GM19438 (cell line): ENCODE measurements at regions not wholly inside any gene's neighbourhood (a gene's known extent, or its start where the extent isn't known, plus 50 kb on each side); places are given as distances from the start of the nearest gene placed in this dataset.
"Not testable (repeated sequence)": the region's sequence is repeated elsewhere in the genome, so short reads cannot be mapped to it uniquely, and the experiment has no call there.

Source experiments
- ATAC-seq: cut with Tn5 transposase; IDR thresholded peaks from one replicate; pipeline ENCODE4 v1.9.1; 2021; ENCODE audit warnings: low read depth; ENCODE audit not compliant: unreplicated experiment

DNA sequence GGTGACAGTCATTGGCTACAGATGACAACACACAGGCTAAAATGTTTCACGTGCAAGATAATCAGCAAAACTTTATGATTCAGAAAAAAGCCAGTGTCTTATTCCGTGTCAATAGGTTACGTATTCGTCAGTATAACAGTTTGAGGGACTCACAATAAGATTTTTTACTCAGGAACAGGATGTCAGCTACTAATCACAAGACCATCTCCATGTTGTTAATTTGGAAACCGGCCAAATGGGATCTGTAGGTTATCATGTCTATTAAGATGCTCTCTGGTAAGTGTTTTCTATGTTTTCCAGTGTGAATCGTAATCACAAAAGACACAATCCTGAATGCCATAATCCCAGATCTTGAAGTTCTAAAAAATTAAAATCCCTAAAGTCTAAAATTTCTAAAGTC is 197.3 kb downstream of the ETV1 start:
- no peak for ATAC-seq

DNA sequence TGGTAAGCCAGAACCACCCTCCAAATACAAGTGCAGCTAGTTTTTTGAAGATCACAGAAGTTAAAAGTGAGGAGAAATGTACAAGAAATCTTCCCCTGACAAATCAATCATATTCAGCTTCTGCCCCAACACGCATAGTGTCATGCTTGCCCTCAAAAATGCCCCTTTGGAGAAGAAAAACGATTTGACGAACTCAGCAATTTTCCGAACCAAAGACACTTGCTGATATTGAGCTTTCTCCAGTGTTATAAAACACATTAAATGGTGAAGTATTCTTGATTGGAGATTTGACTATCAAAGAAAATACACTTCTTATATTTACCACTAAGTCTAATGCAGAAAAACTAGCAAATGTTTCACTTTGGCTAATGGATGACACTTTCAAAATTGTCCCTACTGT is 195.5 kb downstream of the ETV1 start:
- no peak for ATAC-seq

DNA sequence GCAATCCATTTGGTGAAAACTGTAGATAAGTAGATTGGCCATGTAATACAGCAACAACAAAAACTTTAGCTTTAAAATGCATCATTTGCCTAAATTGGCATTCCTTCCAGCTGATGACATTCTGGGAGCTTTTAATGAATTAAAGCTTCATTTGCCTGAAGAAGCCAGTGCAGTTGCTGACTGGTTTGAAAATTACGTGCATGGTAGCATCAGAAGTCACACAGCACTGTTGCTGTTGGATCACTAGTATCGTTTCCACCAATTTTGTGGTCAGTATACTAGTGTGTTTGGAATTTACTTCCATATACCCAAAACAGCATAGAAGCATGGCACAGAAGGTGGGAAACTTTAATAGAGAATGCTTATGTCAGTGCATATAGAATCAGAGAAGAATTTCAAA is 194.9 kb downstream of the ETV1 start:
- no peak for ATAC-seq

DNA sequence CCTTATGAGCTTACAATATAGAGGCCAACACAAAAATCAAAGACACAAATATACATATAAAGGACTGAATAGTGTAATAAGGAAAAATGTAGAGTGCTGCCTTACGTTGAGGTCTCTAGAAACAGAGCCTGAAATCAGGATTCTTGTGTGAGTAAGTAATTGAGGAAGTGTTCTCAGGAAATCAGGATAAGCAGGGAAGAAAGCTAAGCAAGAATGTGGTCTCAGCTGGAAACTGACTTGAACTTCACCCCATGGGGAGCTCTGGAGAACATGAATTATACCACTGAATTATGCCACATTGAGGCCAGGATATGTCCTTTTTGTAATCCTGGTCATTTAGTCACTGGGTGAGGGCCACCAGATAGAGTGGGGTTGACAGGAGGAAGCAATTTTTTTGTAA is 191.9 kb downstream of the ETV1 start:
- no peak for ATAC-seq

DNA sequence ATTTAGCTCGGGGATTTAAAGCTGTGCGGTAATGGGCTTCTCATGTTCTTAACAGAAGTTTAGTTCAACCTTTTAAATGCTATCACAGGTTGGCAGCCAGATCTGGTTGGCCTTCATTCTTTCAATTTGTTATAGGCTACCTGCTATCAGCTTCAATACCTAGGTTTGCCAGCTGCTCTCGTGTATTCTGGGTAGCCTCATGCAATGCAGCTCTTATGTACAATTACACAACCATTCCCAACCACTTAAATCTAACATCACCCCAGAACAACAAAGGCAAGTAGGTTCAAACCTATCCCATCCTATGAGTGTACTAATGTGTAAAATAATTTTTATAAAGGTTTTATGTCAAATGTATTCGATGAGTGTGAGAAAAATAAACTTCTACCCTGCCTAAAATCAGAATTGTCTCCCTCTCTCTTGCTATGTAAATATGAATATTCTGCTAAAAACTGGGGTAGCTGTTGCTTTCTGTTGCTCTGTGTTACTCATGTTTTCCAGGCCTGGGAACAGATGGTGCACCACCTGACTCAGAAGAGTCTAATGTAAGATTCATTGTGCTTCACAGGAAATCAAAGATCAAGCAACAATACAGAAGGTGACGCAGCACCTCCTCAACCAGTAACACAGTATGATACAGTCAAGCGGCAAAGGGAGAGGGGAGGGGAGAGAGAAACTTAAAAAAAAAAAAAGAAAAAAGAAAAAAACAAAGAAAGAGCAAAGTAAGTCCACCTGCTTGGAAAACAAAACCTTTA is 188.6 kb downstream of the ETV1 start:
- ATAC-seq = no peak

DNA sequence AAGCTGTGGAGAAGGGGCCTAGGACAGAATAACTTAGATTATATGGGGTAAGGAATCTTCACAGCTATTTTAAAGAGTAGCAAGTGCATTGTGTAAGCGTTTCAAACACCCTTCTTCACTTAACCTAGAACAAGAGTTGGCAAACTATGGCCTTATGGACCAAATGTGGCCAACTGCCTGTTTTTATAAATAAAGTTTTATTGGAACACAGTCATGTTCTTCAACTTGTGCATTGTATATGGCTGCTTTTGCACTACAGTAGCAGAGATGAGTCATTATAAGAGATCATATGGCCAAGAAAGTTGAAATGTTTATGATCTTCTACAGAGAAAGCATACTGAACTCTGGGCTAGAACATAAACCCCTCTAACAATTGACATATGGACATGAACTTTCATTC is 187.8 kb downstream of the ETV1 start:
- no peak for ATAC-seq

DNA sequence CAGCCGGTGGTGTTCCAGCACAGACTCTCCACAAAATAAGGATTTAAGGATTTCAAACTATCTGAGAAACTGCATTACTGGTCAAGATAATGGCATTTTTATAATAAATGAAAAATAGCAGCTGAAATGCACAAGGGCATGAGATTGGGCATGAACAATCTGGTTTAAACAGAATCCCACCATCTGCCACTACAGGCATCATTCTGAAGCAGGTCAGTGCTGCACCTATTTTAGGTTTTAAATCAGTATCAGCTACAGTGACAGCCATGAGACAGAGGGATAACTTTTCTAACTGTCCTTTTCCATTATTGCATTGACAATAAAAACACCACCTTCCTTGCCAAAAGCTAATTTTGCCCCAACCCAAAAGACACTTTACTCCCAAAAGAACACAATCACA is 186.8 kb downstream of the ETV1 start:
- no peak for ATAC-seq

DNA sequence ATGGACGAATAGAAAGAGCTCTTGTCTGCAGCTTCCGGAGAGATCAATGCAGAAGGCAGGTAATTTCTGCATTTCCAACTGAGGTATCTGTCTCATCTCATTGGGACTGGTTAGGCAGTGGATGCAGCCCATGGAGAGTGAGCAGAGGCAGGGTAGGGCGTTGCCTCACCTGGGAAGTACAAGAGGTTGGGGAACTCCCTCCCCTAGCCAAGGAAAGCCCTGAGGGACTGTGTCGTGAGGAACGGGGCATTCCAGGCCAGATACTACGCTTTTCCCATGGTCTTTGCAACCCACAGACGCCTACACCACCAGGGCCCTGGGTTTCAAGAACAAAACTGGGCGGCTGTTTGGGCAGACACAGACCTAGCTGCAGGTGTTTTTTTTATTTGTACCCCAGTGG is 186.3 kb downstream of the ETV1 start:
- ATAC-seq = no peak

DNA sequence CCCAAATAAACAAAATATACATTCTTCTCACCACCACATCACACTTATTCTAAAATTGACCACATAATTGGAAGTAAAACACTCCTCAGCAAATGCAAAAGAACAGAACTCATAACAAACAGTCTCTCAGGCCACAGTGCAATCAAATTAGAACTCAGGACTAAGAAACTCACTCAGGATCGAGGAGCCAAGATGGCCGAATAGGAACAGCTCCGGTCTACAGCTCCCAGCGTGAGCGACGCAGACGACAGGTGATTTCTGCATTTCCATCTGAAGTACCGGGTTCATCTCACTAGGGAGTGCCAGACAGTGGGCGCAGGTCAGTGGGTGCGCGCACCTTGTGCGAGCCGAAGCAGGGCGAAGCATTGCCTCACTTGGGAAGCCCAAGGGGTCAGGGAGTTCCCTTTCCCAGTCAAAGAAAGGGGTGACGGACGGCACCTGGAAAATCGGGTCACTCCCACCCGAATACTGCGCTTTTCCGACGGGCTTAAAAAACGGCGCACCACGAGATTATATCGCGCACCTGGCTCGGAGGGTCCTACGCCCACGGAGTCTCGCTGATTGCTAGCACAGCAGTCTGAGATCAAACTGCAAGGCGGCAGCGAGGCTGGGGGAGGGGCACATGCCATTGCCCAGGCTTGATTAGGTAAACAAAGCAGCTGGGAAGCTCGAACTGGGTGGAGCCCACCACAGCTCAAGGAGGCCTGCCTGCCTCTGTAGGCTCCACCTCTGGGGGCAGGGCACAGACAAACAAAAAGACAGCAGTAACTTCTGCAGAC is 183.2 kb downstream of the ETV1 start:
- ATAC-seq = not testable (repeated sequence)

DNA sequence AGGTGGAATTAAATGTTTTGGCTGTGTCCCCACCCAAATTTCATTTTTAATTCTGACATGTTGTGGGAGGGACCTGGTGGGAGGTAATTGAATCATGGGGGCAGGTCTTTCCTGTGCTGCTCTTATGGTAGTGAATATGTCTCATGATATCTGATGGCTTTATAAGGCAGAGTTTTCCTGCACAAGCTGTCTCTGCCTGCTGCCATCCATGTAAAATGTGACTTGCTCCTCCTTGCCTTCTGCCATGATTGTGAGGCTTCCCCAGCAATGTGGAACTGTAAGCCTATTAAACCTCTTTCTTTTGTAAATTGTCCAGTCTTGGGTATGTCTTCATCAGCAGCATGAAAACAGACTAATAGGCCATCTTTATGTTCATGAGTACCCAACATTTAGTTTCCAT is 172.2 kb downstream of the ETV1 start:
- ATAC-seq = not testable (repeated sequence)

DNA sequence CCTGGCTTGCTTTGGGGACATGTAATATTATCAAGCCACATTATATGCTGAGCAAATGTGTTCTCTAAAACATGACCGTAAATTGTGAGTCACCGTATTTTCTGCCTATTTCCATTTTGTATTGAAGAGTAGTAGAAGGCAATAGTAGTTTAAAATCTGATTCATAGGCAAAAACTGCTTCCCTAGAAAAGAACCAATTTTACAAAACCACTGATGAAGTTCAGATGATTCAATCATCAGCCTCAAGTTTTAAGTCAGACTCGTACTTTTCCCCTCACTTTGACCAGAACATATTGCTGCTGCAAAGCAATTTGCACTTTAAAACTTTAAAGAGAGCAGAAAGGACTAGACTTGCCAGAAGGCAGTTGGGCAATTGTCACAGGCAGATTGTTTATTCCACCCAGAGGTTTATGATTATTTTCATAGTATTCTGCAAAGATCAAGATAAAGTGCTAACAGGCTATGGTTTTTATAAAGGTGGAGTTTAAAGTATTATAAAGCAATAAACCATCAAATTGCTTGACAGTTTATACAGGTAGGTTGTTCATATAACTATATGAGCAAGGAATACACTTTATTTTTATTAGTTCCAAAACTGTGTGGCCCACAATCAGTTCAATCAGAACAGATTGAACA is 168.2 kb downstream of the ETV1 start:
- no peak for ATAC-seq

DNA sequence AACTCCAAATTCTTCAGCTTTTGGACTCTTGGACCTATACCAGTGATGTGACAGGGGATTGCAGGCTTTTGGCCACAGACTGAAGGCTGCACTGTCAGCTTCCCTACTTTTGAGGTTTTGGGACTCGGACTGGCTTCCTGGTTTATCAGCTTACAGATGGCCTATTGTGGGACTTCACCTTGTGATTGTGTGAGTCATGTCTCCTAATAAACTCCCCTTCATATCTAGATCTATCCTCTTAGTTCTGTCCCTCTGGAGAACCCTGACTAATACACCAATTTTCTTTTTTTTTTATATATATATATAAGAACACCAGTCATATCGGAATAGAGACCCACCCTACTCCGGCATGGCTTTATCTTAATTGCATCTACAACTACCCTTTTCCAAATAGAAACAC is 166.8 kb downstream of the ETV1 start:
- no peak for ATAC-seq

DNA sequence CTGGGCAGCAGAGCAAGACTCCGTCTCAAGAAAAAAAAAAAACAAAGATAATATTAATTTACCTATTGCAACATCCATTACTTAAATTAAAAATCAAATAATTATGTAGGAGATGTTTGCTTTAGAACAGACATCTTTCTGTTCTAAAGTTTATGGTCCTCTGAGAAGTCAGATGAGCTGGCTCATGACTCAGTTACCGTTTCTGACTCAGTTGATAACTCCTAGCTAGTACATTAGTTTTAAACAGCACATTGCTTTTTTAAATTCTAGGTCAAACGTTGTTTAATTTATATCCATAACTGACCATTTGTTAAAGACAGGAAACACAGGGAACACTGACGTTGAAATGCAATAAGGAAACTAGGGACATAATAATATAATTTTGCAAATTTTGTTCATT is 162.7 kb downstream of the ETV1 start:
- ATAC-seq = no peak

DNA sequence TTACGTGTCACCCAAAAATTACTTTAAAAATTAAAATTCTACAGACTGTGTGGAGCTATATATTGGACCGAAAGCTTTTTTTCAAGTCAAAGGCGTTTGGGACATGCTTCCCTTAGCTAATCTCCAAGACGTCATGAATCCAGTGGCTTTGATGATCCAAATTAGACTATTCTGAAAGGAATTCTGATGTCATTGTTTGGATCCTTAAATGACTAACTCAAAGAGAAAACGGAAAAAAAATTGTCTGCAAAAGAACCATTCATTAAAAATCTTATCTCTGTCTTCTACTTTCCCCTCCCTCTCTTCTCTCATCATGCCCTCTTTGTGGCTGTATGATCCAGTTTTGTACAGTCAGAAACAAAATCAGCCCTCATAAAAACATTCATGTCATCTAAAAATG is 161.8 kb downstream of the ETV1 start:
- no peak for ATAC-seq

DNA sequence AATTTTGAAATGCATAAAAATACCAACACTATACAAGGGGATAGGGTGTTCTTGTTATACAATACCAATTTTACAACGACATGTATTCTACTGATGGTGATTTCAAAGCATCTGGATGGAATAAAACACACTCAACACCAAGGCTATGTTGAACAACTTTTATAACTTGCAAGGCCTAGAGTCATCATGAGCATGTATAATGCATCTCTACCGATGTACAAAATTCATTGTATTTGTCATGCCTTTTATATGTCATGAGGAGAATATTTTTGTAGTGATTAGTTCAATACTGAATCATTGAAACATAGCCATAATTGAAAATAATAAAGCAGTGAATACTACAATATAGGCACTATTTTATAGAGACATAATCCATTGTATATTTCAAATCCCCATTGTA is 160.2 kb downstream of the ETV1 start:
- no peak for ATAC-seq

DNA sequence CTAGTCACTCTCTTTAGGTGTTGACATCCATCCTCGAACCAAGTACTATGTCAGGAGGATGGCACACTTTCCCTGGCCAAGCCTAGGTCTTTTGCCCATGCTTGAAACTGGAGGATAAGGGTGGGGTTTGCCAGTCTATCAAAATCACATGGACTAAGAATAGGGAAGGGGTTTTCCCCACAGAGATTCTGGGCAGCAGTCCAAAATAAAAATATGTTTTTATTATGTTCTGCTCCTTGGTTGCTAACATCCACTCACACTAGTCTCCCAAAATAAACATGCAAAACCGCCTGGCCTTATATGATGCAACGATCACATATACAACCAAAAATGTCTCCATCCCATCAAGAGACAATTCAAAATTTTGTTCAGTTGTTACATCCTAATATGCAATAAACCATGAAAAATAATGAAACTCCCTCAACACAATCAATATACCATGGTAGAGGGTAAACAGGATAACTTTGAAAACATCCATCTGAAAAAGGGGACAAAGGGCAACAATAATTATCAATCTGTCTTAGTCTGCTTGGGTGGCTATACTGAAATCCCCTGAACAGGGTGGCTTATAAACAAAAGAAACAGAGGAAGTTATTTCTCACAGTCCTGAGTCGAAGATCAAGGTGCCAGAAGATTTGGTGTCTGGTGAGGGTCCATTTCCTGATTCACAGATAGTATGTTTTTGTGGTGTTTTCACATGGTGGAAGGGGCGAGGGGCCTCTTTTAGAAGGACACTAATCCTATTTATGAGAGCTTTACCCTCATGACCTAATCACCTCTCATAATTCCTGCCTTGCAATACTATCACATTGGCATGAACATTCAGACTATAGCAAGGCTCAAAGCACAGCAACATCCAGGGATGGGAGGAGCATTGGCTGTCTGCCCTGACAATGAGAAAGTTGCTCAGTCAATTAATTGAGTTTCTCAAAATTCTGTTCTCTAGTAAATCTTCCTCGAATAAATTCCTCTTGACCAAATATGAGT is 159.3 kb downstream of the ETV1 start:
- no peak for ATAC-seq

DNA sequence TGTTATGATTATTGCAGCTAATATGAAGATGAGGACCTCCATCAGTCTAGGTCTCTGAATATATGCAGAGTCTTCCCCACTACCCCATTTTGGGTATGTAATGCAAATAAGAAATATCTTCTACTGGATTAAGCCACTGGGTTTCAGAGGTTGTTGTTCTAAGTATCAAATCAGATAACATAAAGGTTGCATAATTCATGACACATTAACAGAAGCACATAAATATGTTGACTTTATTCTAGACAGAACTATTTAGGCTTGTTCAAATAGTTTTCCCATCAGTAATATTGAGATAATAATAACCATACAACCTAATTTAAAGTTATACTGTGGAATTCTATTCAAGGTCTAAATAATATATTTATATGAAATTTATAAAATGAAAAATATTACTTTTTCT is 157.1 kb downstream of the ETV1 start:
- ATAC-seq = no peak

DNA sequence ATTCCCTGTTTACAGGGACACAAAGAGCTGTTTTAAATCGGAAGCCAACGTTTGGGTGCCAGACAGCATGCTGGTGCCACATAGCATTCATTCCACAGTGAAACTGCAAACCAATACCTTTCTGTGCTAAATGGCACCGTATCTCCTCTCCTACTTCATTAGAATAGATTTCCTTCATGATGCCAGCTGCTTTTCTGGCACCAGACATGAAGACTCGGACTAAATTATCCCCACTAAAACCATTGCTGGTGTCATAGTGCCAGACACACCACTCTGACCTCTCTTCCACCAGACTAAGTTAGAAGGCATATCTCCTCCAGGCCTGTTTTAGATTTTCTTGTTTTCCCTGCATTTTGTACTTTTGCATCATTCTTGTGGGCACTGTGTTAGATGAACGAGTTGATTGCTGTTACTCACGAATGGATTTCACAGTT is 155.1 kb downstream of the ETV1 start:
- ATAC-seq = no peak

DNA sequence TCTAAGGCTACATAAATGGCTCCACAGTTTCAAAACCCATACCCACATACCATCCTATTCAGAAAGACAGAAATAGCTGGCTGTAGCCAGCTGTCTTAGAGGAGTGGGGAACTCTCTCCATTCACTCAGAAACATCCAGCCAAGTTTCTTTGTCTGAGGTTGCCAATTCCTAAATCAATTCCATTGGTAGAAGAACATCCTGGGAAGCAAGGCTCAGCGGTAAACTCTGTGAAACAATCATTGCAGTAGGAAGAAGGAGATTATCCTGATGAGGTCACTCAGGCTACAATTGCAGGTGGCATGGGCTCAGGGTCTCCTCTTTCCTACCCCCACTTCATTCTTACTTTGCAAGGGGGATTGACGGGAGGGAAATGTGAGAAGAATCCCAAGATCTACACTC is 154.0 kb downstream of the ETV1 start:
- ATAC-seq = no peak

DNA sequence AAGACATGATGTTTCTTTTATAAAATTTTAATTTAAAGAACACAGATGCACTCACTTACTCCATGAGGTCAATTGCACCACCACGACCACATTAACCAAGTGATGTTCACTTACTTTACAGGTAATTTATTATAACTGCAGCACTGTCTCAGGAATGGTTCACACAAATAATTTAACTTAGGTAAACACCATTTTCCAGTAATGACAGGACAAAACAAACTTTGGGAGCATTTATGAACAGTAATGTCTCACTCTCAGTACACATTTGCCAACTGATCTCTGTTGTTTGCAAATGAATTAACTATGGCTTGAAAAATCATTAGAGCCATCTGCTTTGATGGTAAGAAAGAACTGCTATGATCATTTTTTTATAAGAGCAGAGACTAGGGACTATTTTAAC is 150.4 kb downstream of the ETV1 start:
- no peak for ATAC-seq
